GM21723 (cell line): ENCODE measurements at regions not wholly inside any gene's neighbourhood (a gene's known extent, or its start where the extent isn't known, plus 50 kb on each side); places are given as distances from the start of the nearest gene placed in this dataset.
"Not testable (repeated sequence)": the region's sequence is repeated elsewhere in the genome, so short reads cannot be mapped to it uniquely, and the experiment has no call there.

Experiments
- ATAC-seq: cut with Tn5 transposase; IDR thresholded peaks from one replicate; pipeline ENCODE4 v1.9.1; 2021; ENCODE audit warnings: mild to moderate bottlenecking, moderate library complexity; ENCODE audit not compliant: unreplicated experiment

GRCh38 chr15:31647337-31647826 lies 320.7 kb downstream of the KLF13 start:
- ATAC-seq = not testable (repeated sequence)

GRCh38 chr15:31649634-31650033 lies 323.0 kb downstream of the KLF13 start:
- ATAC-seq = not testable (repeated sequence)

- not testable (repeated sequence) for ATAC-seq
Measured at GRCh38 chr15:31650055-31650701, 323.5 kb downstream of the KLF13 start.

GRCh38 chr15:31656915-31657314 lies 330.3 kb downstream of the KLF13 start:
- not testable (repeated sequence) for ATAC-seq

- ATAC-seq = no peak
Measured at GRCh38 chr15:31660816-31661215, 334.2 kb downstream of the KLF13 start.

- not testable (repeated sequence) for ATAC-seq
Measured at GRCh38 chr15:31665732-31666131, 339.1 kb downstream of the KLF13 start.

- ATAC-seq = not testable (repeated sequence)
Measured at GRCh38 chr15:31669158-31669908, 342.7 kb downstream of the KLF13 start.

- not testable (repeated sequence) for ATAC-seq
Measured at GRCh38 chr15:31673263-31673662, 346.6 kb downstream of the KLF13 start.

- ATAC-seq = not testable (repeated sequence)
Measured at GRCh38 chr15:31681529-31682259, 348.6 kb upstream of the CHRNA7 start.

- ATAC-seq = not testable (repeated sequence)
Measured at GRCh38 chr15:31687088-31687487, 343.2 kb upstream of the CHRNA7 start.

- ATAC-seq = not testable (repeated sequence)
Measured at GRCh38 chr15:31696509-31696908, 333.8 kb upstream of the CHRNA7 start.

- not testable (repeated sequence) for ATAC-seq
Measured at GRCh38 chr15:31705076-31705678, 325.1 kb upstream of the CHRNA7 start.

- peak; percentile 69 for ATAC-seq
Measured at GRCh38 chr15:31707944-31708702, 322.2 kb upstream of the CHRNA7 start.

GRCh38 chr15:31708703-31709327 lies 321.5 kb upstream of the CHRNA7 start:
- ATAC-seq = peak; percentile 87

GRCh38 chr15:31709479-31709878 lies 320.8 kb upstream of the CHRNA7 start:
- ATAC-seq = not testable (repeated sequence)

- not testable (repeated sequence) for ATAC-seq
Measured at GRCh38 chr15:31710806-31711205, 319.5 kb upstream of the CHRNA7 start.

GRCh38 chr15:31715208-31715607 lies 315.1 kb upstream of the CHRNA7 start:
- not testable (repeated sequence) for ATAC-seq

- ATAC-seq = not testable (repeated sequence)
Measured at GRCh38 chr15:31718625-31719024, 311.7 kb upstream of the CHRNA7 start.

GRCh38 chr15:31719396-31720022 lies 310.8 kb upstream of the CHRNA7 start:
- not testable (repeated sequence) for ATAC-seq
